ENCODE measurements at regions not wholly inside any gene's neighbourhood (a gene's known extent, or its start where the extent isn't known, plus 50 kb on each side); places are given as distances from the start of the nearest gene placed in this dataset.

DNA sequence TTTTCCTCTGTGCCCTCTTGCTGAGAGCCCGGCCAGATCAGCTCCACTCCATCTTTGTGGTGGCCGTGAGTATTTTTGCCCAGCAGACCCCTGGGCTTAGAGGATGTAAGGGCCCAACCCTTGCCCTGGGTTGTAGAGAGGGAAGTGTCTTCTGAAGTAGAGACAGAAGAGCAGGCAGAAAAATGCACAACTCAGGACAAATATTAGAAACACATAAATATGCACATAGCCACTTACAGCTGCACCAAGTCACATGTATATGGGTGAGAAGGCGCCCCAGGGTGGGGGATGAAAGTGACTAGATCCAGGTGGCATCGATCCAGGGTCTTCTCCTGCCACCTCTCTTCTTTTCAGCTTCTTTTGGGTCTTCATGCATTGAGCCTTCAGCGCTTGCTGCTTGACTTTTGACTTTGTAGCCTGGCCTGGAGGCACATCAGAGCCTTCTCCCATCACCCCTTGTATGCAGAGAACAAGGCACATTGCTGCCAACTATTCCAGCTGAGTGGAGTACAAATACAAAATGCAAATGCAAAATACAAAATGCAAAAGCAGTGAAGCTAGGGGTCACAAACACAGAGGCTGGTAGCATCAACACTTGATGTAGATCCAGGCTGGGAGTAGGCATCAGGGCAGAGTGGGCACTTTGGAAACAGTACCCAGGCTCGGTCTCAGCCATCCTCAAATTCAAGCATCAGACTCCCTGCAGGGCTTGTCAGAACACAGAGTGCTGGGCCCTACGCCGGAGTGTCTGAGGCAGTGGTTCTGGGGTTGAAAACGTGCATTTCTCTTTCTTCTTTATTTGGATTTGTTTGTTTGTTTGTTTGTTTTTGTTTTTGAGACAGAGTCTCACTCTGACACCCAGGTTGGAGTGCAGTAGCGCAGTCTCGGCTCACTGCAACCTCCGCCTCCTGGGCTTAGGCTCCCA is 133.0 kb downstream of the ASB7 start:
- DNase-seq (ENCODE audit: low spot score), result no peak

DNA sequence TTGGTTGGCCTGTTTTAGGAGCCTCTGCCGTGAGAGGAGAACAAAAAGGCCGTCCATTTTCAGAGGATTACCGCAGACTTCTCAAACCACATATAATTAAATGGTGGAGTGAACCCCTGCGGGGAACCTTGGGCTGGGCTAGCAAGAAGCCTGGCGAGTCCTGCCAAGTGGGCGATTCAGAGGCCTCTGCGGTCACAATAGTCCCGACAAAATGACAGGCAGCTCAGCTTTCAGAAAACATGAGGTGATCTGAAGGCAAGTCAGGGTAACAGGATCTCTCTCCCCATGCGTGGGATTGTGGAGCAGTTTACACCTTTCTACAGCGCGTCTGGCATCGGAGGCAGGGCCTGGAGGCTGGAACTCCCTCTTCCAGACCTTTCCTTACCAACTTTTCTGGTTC is 134.8 kb downstream of the ASB7 start:
- no peak for DNase-seq (ENCODE audit: low spot score)

DNA sequence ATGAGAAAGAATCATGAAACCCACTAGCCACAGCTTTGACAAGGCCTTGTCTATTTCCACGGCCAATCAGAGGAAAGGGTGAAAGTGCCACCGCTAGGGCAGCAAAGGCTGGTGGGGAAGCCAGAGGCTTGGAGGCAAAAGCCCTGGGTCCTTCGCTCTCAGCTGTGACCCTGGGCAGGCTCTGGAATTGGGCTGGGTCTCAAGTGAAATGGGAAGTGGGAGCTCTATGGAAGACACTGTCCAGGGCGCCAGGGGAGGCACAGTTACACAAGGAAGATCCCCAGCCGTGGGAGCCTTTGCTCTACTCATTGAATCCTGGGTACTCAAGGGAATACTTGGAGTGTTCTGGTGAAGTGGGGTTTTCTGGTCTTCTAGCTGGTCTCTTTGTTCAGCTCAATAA is 136.2 kb downstream of the ASB7 start:
- DNase-seq (ENCODE audit: low spot score), result no peak

DNA sequence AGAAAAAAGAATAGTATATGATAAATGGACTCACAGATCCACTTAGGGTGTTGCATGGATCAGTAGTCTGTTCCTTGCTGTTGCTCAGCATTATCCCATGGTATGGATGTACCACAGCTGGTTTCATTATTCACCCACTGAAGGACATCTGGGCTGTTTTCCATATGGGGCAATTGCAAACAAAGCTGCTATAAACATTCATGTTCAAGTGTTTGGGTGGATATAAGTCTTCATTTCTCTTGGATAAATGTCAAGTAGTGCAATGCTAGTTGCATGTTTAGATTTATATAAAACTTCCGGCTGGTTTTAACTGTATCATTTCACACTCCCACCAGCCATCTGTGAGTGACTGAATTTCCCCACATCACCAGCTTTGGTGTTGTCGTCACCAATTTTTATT is 137.7 kb downstream of the ASB7 start:
- DNase-seq (ENCODE audit: low spot score), result no peak

DNA sequence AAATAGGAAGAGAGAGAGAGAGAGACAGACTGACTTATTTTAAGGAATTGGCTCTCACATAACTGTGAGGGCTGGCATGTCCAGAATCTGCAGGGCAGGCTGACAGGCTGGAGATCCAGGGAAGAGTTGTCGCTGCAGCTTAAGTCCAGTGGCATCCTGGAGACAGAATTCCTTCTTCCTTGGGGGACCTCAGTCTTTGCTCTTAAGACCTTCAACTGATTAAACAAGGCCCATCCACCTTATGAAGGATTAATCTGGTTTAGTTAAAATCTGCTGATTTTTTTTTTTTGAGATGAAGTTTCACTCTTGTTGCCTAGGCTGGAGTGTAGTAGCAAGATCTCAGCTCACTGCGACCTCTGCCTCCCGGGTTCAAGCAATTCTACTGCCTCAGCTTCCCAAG is 128.0 kb upstream of the ALDH1A3 start:
- no peak for DNase-seq (ENCODE audit: low spot score)

DNA sequence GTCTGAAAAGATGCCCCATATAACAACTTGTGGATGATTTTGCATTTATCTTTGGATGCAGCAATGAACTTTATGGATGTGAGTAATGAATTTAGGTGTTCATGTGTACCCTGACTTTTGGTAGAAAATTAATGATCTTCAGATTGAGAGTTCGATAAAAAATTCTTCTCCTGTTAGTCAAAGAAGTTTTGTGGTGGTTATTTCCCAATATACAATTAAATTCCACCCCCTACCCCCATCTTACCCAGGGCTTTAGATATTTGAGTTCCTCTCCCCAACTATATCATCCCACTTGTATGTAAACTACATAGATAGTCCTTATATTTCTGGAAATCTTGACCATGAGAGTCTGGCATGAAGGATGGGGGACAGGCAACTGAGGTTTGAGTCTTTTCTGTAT is 126.1 kb upstream of the ALDH1A3 start:
- no peak for DNase-seq (ENCODE audit: low spot score)

DNA sequence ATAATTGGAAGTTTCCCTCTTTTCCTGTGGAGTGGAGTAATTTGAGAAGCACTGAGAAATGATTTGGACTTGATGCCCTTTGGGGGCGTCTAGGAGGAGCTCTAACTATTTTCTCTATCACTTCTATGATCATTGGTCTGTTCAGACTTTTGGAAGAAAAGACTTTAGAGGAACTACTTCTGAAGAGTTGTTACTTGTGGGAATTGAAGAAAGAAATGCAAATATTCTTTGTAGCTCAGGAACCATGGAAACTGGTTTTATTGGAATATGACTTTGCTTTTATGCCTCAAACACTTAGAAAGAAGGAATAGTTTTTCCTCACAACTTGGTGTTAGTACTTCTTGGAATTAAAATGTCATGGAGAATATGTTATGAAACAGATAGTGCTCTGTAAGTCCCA is 122.0 kb upstream of the ALDH1A3 start:
- DNase-seq (ENCODE audit: low spot score), result no peak

DNA sequence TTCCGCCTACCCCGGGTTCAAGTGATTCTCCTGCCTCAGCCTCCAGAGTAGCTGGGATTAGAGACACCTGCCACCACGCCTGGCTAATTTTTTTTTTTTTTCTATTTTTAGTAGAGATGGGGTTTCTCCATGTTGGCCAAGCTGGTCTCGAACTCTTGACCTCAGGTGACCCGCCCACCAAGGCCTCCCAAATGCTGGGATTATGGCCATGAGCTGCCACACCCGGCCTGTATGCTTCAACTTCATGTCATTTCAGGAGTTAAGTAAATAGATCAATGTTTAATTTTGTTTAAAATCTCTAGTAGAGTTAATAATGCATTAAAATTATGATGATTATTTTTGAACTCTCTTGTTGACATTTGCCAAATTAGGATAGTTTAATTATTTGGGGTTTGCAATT is 121.1 kb upstream of the ALDH1A3 start:
- DNase-seq (ENCODE audit: low spot score), result no peak

DNA sequence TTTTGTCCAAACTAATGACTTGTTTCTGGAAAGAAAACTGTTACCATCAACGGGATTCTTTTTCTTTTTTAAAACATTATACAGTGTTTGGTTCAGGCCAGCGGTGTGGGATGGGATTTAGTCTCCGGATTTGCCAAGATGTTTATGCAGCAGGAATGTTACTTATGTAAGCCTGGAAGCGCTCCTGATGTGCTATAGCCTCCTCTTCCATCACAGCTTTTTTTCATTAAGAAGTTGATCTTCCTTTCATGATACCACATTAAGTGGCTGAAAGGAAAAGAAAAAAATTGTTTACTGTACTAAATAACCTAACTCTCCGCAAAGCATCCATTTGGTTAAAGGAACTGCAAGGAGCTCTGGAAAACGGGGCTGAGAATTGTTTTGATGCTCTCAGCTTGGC is 120.5 kb upstream of the ALDH1A3 start:
- DNase-seq (ENCODE audit: low spot score), result no peak

DNA sequence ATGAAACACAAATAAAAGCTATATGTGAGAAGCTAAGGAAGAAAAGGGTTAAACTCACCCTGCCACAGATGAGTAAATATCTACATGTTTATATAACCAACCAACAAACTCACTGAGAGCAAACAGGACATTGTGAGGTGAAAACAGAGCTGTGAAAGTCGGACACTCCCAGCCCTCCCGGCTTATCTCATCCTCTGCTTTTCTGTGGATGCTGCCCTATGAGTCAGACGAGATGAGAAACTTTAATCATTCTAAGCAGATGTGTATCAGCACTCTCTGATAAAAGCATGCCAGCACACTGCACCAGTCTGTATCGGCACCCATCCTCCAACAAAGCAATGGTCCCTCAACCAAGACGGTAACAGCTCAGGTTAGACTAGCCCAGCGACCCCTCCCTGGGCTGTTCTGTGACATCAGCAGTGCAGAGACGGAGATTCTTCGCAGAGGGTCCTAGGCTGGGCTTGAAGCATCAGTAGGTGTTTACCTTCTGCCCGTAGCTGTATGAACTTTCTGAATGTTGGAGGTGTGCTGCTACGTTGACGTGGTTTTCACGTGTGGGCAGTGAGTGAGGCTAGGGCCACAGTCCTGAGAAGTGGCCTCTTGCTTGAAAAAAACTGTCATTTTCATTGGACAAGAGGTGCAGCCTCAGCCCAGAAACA is 119.8 kb upstream of the ALDH1A3 start:
- DNase-seq (ENCODE audit: low spot score), result no peak

DNA sequence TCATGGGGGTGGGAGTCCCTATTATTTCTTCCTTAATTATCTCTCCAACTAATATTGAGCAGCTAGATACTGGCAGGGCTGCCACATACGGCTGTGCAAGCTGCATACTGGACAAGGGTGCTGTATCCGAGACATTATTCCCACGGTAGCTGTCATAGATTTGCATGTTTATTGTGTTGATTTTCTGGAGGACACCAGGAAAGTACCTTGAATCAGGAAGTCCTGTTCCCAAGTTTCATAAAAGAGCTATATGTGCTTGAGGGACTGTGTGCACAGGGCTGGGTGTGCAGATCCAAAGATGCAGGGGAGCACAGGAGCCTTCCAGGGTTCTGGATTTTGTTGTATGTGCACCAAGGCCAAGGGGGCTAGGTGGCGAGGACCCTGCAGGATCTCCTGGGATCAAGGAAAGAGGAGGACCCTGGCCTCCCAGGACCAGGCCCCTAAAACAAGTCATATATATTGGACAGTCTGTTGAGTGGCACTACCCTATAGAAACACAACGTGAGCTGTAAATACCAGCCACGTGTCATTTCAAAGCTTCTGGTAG is 119.2 kb upstream of the ALDH1A3 start:
- DNase-seq (ENCODE audit: low spot score), result no peak

DNA sequence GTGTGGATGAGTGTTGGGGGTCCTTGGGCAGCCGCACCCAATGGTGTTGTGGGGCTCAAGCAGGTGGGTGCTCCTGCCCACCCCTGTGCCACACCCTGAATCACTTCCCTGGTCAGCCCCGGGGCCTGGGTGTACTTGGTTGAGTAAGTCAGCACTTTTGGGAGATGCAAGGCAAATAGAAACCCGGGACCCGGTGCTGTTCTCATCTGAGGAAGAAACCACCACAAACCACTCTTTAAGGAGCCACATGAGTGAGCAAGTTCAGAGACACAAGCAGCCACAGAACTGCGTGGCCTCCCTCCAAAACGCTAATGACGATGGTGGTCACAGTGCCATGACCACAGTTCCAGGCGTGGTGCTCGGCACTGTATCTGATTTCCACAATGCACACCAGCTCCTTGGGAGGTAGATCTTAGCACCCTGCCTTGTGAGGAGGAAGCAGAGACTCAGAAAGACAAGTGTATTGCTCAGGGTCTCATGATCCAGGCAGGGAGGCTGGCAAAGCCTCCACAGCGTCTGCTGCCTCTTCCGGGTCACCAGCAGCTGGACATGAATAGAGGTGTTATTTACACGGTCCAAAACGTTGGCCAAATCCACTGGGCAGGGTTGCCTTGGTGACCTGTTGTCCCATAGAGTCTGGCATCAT is 118.2 kb upstream of the ALDH1A3 start:
- DNase-seq (ENCODE audit: low spot score), result no peak

DNA sequence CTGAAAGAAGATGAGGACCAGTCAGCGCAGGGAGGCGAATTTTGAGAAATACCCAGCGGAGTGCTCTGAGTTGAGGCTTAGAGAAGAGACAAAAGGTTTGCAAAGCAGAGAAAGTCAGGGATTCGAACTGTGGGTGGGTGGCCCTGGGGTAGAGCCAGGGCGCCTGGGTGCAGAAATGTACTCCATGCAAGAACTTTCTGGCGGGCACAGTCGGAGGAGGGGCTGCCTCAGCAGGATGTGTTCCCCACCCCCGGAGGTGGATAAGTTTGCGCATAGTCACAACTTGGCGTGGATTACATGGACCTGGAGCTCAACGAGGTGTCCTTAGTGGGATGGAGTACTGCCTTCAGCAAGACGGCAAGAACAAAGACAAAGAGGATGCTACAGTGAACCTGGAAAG is 117.3 kb upstream of the ALDH1A3 start:
- DNase-seq (ENCODE audit: low spot score), result no peak

DNA sequence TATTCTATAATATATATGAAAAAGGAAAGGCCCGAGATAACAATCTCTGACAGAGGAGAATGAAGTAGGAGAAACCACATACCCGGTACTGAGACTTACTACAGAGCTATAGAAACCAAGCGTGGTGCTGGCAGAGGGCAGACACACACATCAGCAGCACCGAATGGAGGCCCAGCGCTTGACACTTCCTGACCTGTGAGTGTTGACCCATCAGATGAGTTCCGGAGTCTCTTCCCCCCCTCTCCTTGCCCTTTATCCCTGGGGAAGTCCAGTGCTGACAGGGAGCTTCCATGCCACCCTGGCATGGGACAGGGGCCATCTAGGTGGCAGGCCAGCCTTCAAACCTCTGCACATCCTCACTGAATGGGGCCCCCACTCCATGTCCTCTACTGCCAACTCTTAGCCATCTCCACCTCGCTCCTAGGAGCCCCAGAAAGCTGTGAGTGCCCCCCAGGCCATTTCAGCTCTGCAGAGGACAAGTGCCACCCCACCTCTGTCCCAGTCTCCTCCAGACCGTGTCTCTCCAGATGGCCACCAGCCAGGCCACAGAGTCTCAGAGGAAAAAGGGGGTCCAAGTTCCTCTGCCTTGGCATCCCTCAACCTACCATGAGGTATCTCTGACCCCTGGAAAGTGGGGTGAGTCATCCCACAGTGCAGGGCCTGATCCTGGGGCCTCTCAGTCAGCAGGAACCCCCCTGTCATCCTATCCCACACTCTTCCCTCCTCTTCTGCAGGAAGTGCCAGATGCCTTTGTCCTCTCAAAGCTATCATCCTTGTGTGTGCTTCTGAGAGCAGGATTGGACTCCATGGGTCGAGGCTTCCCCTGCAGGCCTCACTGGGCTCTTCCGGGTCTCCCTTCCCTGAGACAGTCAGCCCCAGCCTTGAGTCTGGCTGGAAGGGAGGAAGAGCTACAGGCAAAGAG is 116.5 kb upstream of the ALDH1A3 start:
- no peak for DNase-seq (ENCODE audit: low spot score)

DNA sequence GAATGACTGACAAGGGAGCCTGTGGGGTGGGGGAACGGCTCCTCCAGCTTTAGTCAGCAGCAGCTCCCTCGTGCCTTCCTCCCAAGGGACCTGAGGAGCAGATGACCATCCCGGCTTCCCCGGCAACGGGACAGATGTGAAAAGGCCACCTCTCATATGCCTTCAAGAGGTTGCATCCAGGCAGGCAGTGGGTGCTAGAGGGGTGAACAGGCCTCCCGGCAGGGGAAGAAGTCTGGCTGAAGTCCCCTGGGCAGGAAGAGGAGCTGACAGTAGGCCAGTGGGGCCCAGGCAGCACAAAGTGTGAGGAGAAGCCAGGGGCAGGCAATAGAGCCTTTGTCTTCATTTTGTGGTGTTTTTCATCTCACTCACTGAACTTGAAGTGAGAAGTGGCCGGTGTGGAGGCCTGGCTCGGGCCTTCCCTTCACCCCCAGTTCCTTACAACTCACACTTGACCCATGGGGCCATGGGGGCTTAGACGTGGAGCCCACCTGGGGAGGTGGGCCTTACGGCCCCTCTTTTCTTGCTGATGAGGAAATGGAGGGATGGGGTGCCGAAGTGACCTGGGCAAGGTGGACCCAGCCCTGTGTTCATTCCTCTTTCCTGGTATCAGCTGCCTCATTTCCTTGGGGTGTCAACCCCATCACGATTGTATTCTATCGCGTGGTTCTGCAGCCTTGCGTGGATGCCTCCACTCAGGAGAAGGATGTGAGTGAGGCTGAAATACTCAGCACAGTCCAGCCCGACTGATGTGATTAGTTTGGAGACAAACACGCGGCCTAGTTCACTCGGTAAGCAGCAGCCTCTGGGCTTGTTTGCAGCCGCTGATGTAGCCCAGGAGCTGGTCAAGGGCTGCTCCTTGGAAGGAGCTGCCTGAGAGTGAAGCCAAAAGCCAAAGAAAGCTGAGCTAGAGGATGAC is 115.5 kb upstream of the ALDH1A3 start:
- no peak for DNase-seq (ENCODE audit: low spot score)

DNA sequence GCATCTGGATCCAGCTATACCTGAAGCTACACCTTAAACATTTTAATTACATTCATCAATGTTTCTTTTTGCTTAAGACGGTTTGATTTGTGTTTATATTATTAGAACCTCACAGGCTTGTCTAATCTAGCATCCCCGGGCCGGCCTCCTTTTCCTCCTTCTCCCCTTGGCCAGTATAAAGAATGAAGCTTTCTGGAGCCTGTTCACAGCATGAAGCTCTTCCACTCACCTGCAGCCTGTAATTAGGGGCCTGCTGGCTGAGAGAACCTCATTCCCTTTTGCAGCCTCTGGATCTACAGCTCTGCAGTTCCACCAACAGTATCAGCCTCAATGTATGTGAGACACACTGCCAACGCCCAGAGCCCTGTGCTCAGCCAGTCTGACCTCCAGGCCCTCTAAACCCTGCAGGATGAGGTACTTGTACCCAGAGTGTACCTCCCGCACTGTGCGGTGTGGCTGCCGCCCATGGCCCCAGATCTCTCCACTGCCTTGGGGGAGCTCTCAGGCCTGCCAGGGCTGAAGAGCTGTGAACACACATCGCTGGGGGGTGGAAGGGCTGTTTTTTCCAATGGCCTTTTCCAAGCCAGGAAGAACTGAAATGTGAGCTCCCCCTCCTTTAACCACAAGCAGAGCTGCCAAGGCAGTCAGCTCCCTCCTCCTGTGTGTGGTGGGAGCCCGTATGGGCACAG is 114.7 kb upstream of the ALDH1A3 start:
- no peak for DNase-seq (ENCODE audit: low spot score)

DNA sequence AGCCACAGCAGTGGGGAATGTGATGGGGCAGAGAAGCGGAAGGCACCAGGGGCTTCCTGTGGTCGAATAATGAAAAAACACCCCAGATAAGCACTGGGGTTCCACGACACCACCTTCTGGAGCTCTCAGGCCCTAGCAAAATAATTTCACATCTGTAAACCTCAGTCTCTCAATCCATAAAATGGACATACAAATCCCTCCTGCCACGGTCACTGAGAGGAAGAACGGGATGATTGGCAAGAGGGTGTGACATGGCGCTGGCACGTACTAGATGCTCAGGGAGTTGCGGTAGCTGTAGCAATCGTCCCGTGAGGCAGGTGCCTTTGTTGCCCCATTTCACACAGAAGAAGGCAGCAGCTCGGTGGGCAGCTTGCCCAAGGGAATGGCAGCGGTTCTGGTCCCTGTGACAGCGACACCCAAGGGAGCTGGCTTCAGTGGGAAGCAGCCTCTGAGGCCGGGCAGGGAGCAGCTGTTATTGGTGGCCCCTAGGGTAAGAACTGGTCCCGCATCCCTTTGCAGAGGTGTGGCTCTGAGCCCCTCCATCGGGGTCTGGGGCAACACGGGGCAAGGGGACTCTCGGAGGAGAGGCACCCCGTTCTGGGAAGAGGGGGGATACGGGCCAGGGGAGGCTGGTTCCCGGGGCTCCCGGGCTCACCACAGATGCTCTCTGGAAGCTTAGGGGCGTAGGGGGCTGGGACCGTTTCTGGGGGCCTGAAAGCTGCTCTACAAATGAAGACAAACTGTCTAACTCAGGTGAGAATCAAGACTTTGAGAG is 114.0 kb upstream of the ALDH1A3 start:
- DNase-seq (ENCODE audit: low spot score), result no peak

DNA sequence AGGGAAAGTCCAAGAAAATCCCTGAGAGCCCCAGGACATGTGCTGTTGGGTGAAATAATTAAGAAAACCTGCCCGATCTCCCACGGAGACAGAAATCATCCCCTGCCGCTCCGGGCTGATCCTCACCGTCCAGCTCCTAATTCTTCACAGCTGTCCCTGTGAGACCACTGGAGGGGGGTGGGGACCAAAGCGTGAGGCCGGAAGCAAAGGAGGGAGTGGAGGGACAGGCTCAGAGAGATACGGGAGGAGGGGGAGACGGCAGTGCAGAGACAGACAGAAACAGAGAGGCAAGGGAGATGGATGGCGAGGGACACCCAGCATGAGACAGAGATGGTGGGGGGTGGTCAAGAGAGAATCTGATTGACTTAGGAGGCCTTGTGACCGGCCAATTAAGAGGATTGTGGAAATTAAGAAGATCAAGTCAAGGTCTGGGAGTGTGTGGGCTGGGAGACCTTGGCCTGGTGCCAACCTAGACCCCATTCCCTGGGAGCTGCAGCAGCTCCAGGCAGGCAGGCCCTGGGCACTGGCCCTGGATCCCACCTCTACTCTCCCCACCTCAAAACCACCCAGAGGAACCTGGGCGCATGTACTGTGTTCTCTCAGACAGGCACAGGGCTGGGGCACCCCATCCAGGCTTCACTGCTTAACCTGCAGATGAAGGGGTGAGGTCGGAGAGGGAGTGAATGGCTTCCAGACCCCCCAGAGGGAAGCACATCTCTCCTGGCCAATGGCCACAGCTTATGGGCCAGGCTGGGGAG is 113.2 kb upstream of the ALDH1A3 start:
- DNase-seq (ENCODE audit: low spot score), result no peak

Measured in cerebellar cortex (tissue), 1 donor.